Nephron progenitor cell (in vitro differentiated cells): ENCODE measurements at regions not wholly inside any gene's neighbourhood (a gene's known extent, or its start where the extent isn't known, plus 50 kb on each side); places are given as distances from the start of the nearest gene placed in this dataset.
A peak's percentile ranks its signal among the peaks of the same experiment; 100 is the strongest.
"Not testable (repeated sequence)": the region's sequence is repeated elsewhere in the genome, so short reads cannot be mapped to it uniquely, and the experiment has no call there.

ENCODE experiments used
- DNase-seq: peaks from one replicate; pipeline ENCODE4 v3.0.0; 2021
- H3K27ac Mint-ChIP-seq: 2 replicates; pipeline ENCODE4 v1.8.0; 2021; ENCODE audit warnings: mild to moderate bottlenecking, moderate library complexity, mixed read lengths
- H3K27me3 Mint-ChIP-seq: 2 replicates; pipeline ENCODE4 v1.8.0; 2021; ENCODE audit warnings: mild to moderate bottlenecking, low read depth, mixed read lengths; ENCODE audit not compliant: poor library complexity
- H3K36me3 Mint-ChIP-seq: 2 replicates; pipeline ENCODE4 v1.8.0; 2021; ENCODE audit warnings: low read depth, mixed read lengths
- H3K4me1 Mint-ChIP-seq: 2 replicates; pipeline ENCODE4 v1.8.0; 2021; ENCODE audit warnings: mixed read lengths
- H3K4me3 Mint-ChIP-seq: 2 replicates; pipeline ENCODE4 v1.8.0; 2021; ENCODE audit warnings: mild to moderate bottlenecking, moderate library complexity, mixed read lengths
- H3K9me3 Mint-ChIP-seq: 2 replicates; pipeline ENCODE4 v1.8.0; 2021; ENCODE audit warnings: mild to moderate bottlenecking, moderate library complexity, mixed read lengths
- CTCF ChIP-seq: fragments of 200-600 bp; sonication (generic); IDR thresholded peaks from 2 replicates; pipeline ENCODE4 v1.5.0; 2021; ENCODE audit warnings: antibody characterized with exemption

GRCh38 chr15:96213045-96213444, 117.5 kb upstream of the NR2F2 start:
- no peak overlapping the region for H3K4me3 Mint-ChIP-seq
- TF ChIP-seq CTCF, result no peak
- H3K9me3 Mint-ChIP-seq, result peaks cover 8% of the 10 kb centered on the region
- H3K27me3 Mint-ChIP-seq, result peaks cover 3% of the 10 kb centered on the region
- peaks cover 30% of the 10 kb centered on the region for H3K36me3 Mint-ChIP-seq
- DNase-seq, result no peak
- H3K27ac Mint-ChIP-seq, result no peak overlapping the region
- H3K4me1 Mint-ChIP-seq, result no peaks in the 10 kb centered on the region

- H3K27me3 Mint-ChIP-seq, result peaks cover 3% of the 10 kb centered on the region
- H3K4me3 Mint-ChIP-seq, result no peak overlapping the region
- H3K27ac Mint-ChIP-seq, result no peak overlapping the region
- peaks cover 11% of the 10 kb centered on the region for H3K9me3 Mint-ChIP-seq
- DNase-seq, result no peak
- peaks cover 4% of the 10 kb centered on the region for H3K4me1 Mint-ChIP-seq
- TF ChIP-seq CTCF, result no peak
- peaks cover 38% of the 10 kb centered on the region for H3K36me3 Mint-ChIP-seq
Measured at GRCh38 chr15:96213896-96214295, 116.6 kb upstream of the NR2F2 start.

- not testable (repeated sequence) for DNase-seq, H3K27me3 Mint-ChIP-seq, H3K27ac Mint-ChIP-seq, H3K4me3 Mint-ChIP-seq
- H3K4me1 Mint-ChIP-seq, result peaks cover 18% of the 10 kb centered on the region
- peaks cover 11% of the 10 kb centered on the region for H3K9me3 Mint-ChIP-seq
- peaks cover 47% of the 10 kb centered on the region for H3K36me3 Mint-ChIP-seq
Measured at GRCh38 chr15:96216481-96216880, 114.0 kb upstream of the NR2F2 start.

- peaks cover 20% of the 10 kb centered on the region for H3K4me1 Mint-ChIP-seq
Measured at GRCh38 chr15:96217983-96218382, 112.5 kb upstream of the NR2F2 start.

GRCh38 chr15:96218623-96219455, 111.7 kb upstream of the NR2F2 start:
- peaks cover 3% of the 10 kb centered on the region for H3K27me3 Mint-ChIP-seq
- DNase-seq, result no peak
- peaks cover 29% of the 10 kb centered on the region for H3K4me1 Mint-ChIP-seq
- H3K36me3 Mint-ChIP-seq, result peaks cover 41% of the 10 kb centered on the region
- no peak overlapping the region for H3K27ac Mint-ChIP-seq
- H3K4me3 Mint-ChIP-seq, result peak overlapping the region; percentile 45
- TF ChIP-seq CTCF, result no peak
- peaks cover 11% of the 10 kb centered on the region for H3K9me3 Mint-ChIP-seq

More at GRCh38 chr15:96217983-96218382, 112.5 kb upstream of the NR2F2 start:
- Mint-ChIP-seq H3K4me3 (no peak overlapping the region), H3K27ac (no peak overlapping the region), H3K27me3 (peaks cover 3% of the 10 kb centered on the region), H3K9me3 (peaks cover 11% of the 10 kb centered on the region), H3K36me3 (peaks cover 41% of the 10 kb centered on the region)
- TF ChIP-seq CTCF, result no peak
- DNase-seq, result no peak

- Mint-ChIP-seq H3K27ac (no peak overlapping the region), H3K27me3 (peaks cover 3% of the 10 kb centered on the region), H3K4me1 (peaks cover 30% of the 10 kb centered on the region), H3K4me3 (no peak overlapping the region), H3K9me3 (peaks cover 11% of the 10 kb centered on the region), H3K36me3 (peaks cover 41% of the 10 kb centered on the region)
- TF ChIP-seq CTCF, result no peak
- DNase-seq, result no peak
Measured at GRCh38 chr15:96219681-96220080, 110.8 kb upstream of the NR2F2 start.
